GM21786 (cell line): ENCODE measurements at regions not wholly inside any gene's neighbourhood (a gene's known extent, or its start where the extent isn't known, plus 50 kb on each side); places are given as distances from the start of the nearest gene placed in this dataset.

ENCODE experiments used
- ATAC-seq: cut with Tn5 transposase; IDR thresholded peaks from one replicate; pipeline ENCODE4 v1.9.1; 2021; ENCODE audit not compliant: unreplicated experiment

- ATAC-seq, result no peak
Observed at GRCh38 chr13:109671919-109672318, 114.5 kb downstream of the IRS2 start.

GRCh38 chr13:109670776-109671175, 115.6 kb downstream of the IRS2 start:
- ATAC-seq, result no peak

- ATAC-seq, result no peak
Observed at GRCh38 chr13:109669956-109670355, 116.4 kb downstream of the IRS2 start.

- ATAC-seq, result no peak
Observed at GRCh38 chr13:109669234-109669612, 117.2 kb downstream of the IRS2 start.

- no peak for ATAC-seq
Observed at GRCh38 chr13:109668433-109669233, 117.8 kb downstream of the IRS2 start.

GRCh38 chr13:109667807-109668291, 118.5 kb downstream of the IRS2 start:
- no peak for ATAC-seq

GRCh38 chr13:109667056-109667455, 119.3 kb downstream of the IRS2 start:
- ATAC-seq, result no peak

GRCh38 chr13:109666656-109667055, 119.7 kb downstream of the IRS2 start:
- no peak for ATAC-seq

GRCh38 chr13:109665781-109666249, 120.6 kb downstream of the IRS2 start:
- ATAC-seq, result no peak

GRCh38 chr13:109665240-109665639, 121.1 kb downstream of the IRS2 start:
- no peak for ATAC-seq

GRCh38 chr13:109657395-109657794, 129.0 kb downstream of the IRS2 start:
- ATAC-seq, result no peak

- ATAC-seq, result no peak
Observed at GRCh38 chr13:109656206-109656605, 130.2 kb downstream of the IRS2 start.

GRCh38 chr13:109655611-109656010, 130.8 kb downstream of the IRS2 start:
- ATAC-seq, result no peak

- ATAC-seq, result no peak
Observed at GRCh38 chr13:109655206-109655600, 131.2 kb downstream of the IRS2 start.

GRCh38 chr13:109654341-109655205, 131.8 kb downstream of the IRS2 start:
- no peak for ATAC-seq

- ATAC-seq, result no peak
Observed at GRCh38 chr13:109652531-109652930, 133.9 kb downstream of the IRS2 start.

GRCh38 chr13:109651854-109652253, 134.5 kb downstream of the IRS2 start:
- no peak for ATAC-seq

GRCh38 chr13:109651311-109651710, 135.1 kb downstream of the IRS2 start:
- no peak for ATAC-seq

GRCh38 chr13:109650861-109651260, 135.5 kb downstream of the IRS2 start:
- ATAC-seq, result no peak

GRCh38 chr13:109649713-109650112, 136.7 kb downstream of the IRS2 start:
- ATAC-seq, result no peak

GRCh38 chr13:109647699-109648098, 138.7 kb downstream of the IRS2 start:
- ATAC-seq, result no peak

GRCh38 chr13:109647053-109647452, 139.3 kb downstream of the IRS2 start:
- ATAC-seq, result no peak
